GM23338 (cell line): ENCODE measurements at regions not wholly inside any gene's neighbourhood (a gene's known extent, or its start where the extent isn't known, plus 50 kb on each side); places are given as distances from the start of the nearest gene placed in this dataset.

ENCODE experiments used
- ATAC-seq: fragments of 200-7000 bp; cut with Tn5 transposase; 3 replicates; pipeline ENCODE4 v1.9.1; 2020
- DNase-seq: peaks from one replicate; pipeline ENCODE4 v3.0.0-alpha.2; 2015; ENCODE audit warnings: low spot score
- H2AFZ ChIP-seq: fragments of 200-600 bp; sonication (generic); 2 replicates; pipeline ENCODE4 v1.8.0; 2016; ENCODE audit warnings: antibody characterized with exemption, mild to moderate bottlenecking, moderate library complexity
- H3F3A ChIP-seq: fragments of 200-600 bp; sonication (generic); replicated peaks from 2 replicates; pipeline ENCODE4 v1.8.0; 2017; ENCODE audit warnings: antibody characterized with exemption, mixed run types, low read depth
- H3K27ac ChIP-seq: fragments of 200-600 bp; sonication (generic); 2 replicates; pipeline ENCODE4 v1.6.1; 2016; ENCODE audit warnings: low read depth
- H3K27me3 ChIP-seq: fragments of 200-600 bp; sonication (generic); 2 replicates; pipeline ENCODE4 v1.8.0; 2016; ENCODE audit warnings: mild to moderate bottlenecking, mixed run types, moderate library complexity; ENCODE audit not compliant: insufficient read depth
- H3K36me3 ChIP-seq: fragments of 200-600 bp; sonication (generic); 2 replicates; pipeline ENCODE4 v1.8.0; 2016; ENCODE audit warnings: mild to moderate bottlenecking; ENCODE audit not compliant: insufficient read depth
- H3K4me1 ChIP-seq: fragments of 200-600 bp; sonication (generic); 2 replicates; pipeline ENCODE4 v1.8.0; 2016; ENCODE audit warnings: mild to moderate bottlenecking, moderate library complexity; ENCODE audit not compliant: insufficient read depth
- H3K4me2 ChIP-seq: fragments of 200-600 bp; sonication (generic); 2 replicates; pipeline ENCODE4 v1.7.1; 2017; ENCODE audit warnings: mixed run types
- H3K4me3 ChIP-seq: fragments of 200-600 bp; sonication (generic); 2 replicates; pipeline ENCODE4 v1.6.1; 2016; ENCODE audit warnings: mixed run types
- H3K79me2 ChIP-seq: fragments of 200-600 bp; sonication (generic); replicated peaks from 2 replicates; pipeline ENCODE4 v1.8.0; 2017; ENCODE audit warnings: mild to moderate bottlenecking; ENCODE audit not compliant: insufficient read depth
- H3K9me2 ChIP-seq: fragments of 200-600 bp; sonication (generic); 2 replicates; pipeline ENCODE4 v1.8.0; 2017; ENCODE audit not compliant: insufficient read depth
- H4K20me1 ChIP-seq: fragments of 200-600 bp; sonication (generic); replicated peaks from 2 replicates; pipeline ENCODE4 v1.8.0; 2017; ENCODE audit warnings: mild to moderate bottlenecking; ENCODE audit not compliant: insufficient read depth
- H3K27ac Mint-ChIP-seq: 2 replicates; pipeline ENCODE4 v1.8.0; 2020; ENCODE audit warnings: inconsistent platforms, mild to moderate bottlenecking, moderate library complexity, mixed read lengths
- H3K27me3 Mint-ChIP-seq: 3 replicates; pipeline ENCODE4 v1.8.0; 2022; ENCODE audit warnings: low read depth, mild to moderate bottlenecking, moderate library complexity, mixed read lengths, inconsistent platforms; ENCODE audit not compliant: insufficient read depth, poor library complexity
- H3K36me3 Mint-ChIP-seq: 3 replicates; pipeline ENCODE4 v1.8.0; 2021; ENCODE audit warnings: low read depth, mild to moderate bottlenecking, inconsistent platforms, moderate library complexity, mixed read lengths
- H3K4me1 Mint-ChIP-seq: 3 replicates; pipeline ENCODE4 v1.8.0; 2020; ENCODE audit warnings: mild to moderate bottlenecking, inconsistent platforms, mixed read lengths
- H3K4me3 Mint-ChIP-seq: 3 replicates; pipeline ENCODE4 v1.8.0; 2021; ENCODE audit warnings: moderate library complexity, mild to moderate bottlenecking, inconsistent platforms, mixed read lengths
- H3K9me3 Mint-ChIP-seq: 3 replicates; pipeline ENCODE4 v1.8.0; 2020; ENCODE audit warnings: moderate library complexity, mild to moderate bottlenecking, inconsistent platforms, mixed read lengths
- CREB1 ChIP-seq: fragments of 250-450 bp; sonication (Bioruptor Pico); IDR thresholded peaks from 2 replicates; pipeline ENCODE4 v1.5.0; 2020; ENCODE audit warnings: low read depth, mild to moderate bottlenecking, moderate library complexity
- CTCF ChIP-seq, 2 experiments: fragments of 200-600 bp in 1 of 2; sonication (generic) in 1 of 2; conservative IDR thresholded peaks; 2 replicates each; pipeline versions ENCODE4 v1.5.1 to v1.6.1; 2016 to 2017; ENCODE audit warnings: antibody characterized with exemption in 2 of 2, low read depth in 2 of 2, mild to moderate bottlenecking in 2 of 2, moderate library complexity in 1 of 2
- EZH2 ChIP-seq: fragments of 200-600 bp; sonication (generic); IDR thresholded peaks from one replicate; pipeline ENCODE4 v1.8.0; 2017; ENCODE audit warnings: antibody characterized with exemption, mild to moderate bottlenecking, low read depth; ENCODE audit not compliant: unreplicated experiment
- EZH2phosphoT487 ChIP-seq: fragments of 200-600 bp; sonication (generic); IDR thresholded peaks from one replicate; pipeline ENCODE4 v1.8.1; 2018; ENCODE audit warnings: antibody characterized with exemption; ENCODE audit not compliant: unreplicated experiment
- JUNB ChIP-seq: IDR thresholded peaks from one replicate; pipeline ENCODE4 v1.6.1; 2016; ENCODE audit warnings: antibody characterized with exemption; ENCODE audit not compliant: unreplicated experiment
- NANOG ChIP-seq: IDR thresholded peaks from 2 replicates; pipeline ENCODE4 v1.6.1; 2016; ENCODE audit warnings: antibody characterized with exemption, borderline replicate concordance
- POLR2AphosphoS5 ChIP-seq: IDR thresholded peaks from 2 replicates; pipeline ENCODE4 v1.6.1; 2016; ENCODE audit warnings: antibody characterized with exemption, low read depth
- REST ChIP-seq: IDR thresholded peaks from one replicate; pipeline ENCODE4 v1.6.1; 2018; ENCODE audit warnings: antibody characterized with exemption; ENCODE audit not compliant: unreplicated experiment
- STAT1 ChIP-seq: IDR thresholded peaks from one replicate; pipeline ENCODE4 v1.6.1; 2016; ENCODE audit warnings: antibody characterized with exemption; ENCODE audit not compliant: unreplicated experiment
- ZNF114 ChIP-seq: fragments of 250-450 bp; sonication (Bioruptor Pico); IDR thresholded peaks from 2 replicates; pipeline ENCODE4 v1.5.0; 2020; ENCODE audit warnings: mild to moderate bottlenecking, moderate library complexity
- ZNF331 ChIP-seq: fragments of 250-450 bp; sonication (Bioruptor Pico); IDR thresholded peaks from 2 replicates; pipeline ENCODE4 v1.5.0; 2020; ENCODE audit warnings: low read depth, mild to moderate bottlenecking, moderate library complexity

GRCh38 chr10:33419311-33419710 is 84.8 kb upstream of the NRP1 start:
- Histone ChIP-seq H3K4me1 (no peaks in the 10 kb centered on the region), H4K20me1 (no peaks in the 10 kb centered on the region), H3K4me3 (no peak overlapping the region), H3K36me3 (no peaks in the 10 kb centered on the region), H3K4me2 (no peak overlapping the region), H3K27me3 (no peaks in the 10 kb centered on the region), H3K9me2 (no peaks in the 10 kb centered on the region; the same call in none of the 2 replicates), H3K79me2 (no peaks in the 10 kb centered on the region), H3F3A (no peaks in the 10 kb centered on the region), H2AFZ (no peak overlapping the region), H3K27ac (no peak overlapping the region)
- H3K4me1 Mint-ChIP-seq, result peaks cover 17% of the 10 kb centered on the region
- ATAC-seq, result no peak
- no peaks in the 10 kb centered on the region for H3K9me3 Mint-ChIP-seq
- no peak overlapping the region; the same call in 1 of the 2 replicates for H3K27ac Mint-ChIP-seq
- H3K27me3 Mint-ChIP-seq, result peaks cover 2% of the 10 kb centered on the region
- TF ChIP-seq ZNF114 (no peak), EZH2phosphoT487 (no peak), NANOG (no peak), STAT1 (no peak), CTCF (conservative IDR thresholded peaks at IDR 0.05; ENCODE audit: low read depth in 2 of 2) (no peak), JUNB (no peak), ZNF331 (CRISPR knock-in tag) (no peak), CREB1 (CRISPR knock-in tag) (no peak), REST (no peak), POLR2AphosphoS5 (no peak)
- DNase-seq, result no peak
- H3K36me3 Mint-ChIP-seq, result no peaks in the 10 kb centered on the region
- no peak overlapping the region for H3K4me3 Mint-ChIP-seq

GRCh38 chr10:33418301-33418700 is 83.8 kb upstream of the NRP1 start:
- H4K20me1 ChIP-seq, result no peaks in the 10 kb centered on the region
- H3K27me3 ChIP-seq, result no peaks in the 10 kb centered on the region
- no peak overlapping the region for H3K4me2 ChIP-seq
- no peaks in the 10 kb centered on the region for H3K79me2 ChIP-seq
- H3K27ac ChIP-seq, result no peak overlapping the region
- H3K36me3 ChIP-seq, result no peaks in the 10 kb centered on the region
- peak overlapping the region; percentile 52 for H2AFZ ChIP-seq
- DNase-seq (no peak), ATAC-seq (no peak)
- H3F3A ChIP-seq, result no peaks in the 10 kb centered on the region
- H3K4me1 Mint-ChIP-seq, result peaks cover 14% of the 10 kb centered on the region
- H3K36me3 Mint-ChIP-seq, result no peaks in the 10 kb centered on the region
- H3K9me2 ChIP-seq, result no peaks in the 10 kb centered on the region; the same call in 1 of the 2 replicates
- no peaks in the 10 kb centered on the region for H3K4me1 ChIP-seq
- H3K27ac Mint-ChIP-seq, result no peak overlapping the region
- H3K27me3 Mint-ChIP-seq, result peaks cover 2% of the 10 kb centered on the region
- H3K4me3 Mint-ChIP-seq, result no peak overlapping the region
- H3K4me3 ChIP-seq, result no peak overlapping the region
- H3K9me3 Mint-ChIP-seq, result no peaks in the 10 kb centered on the region
- TF ChIP-seq STAT1 (no peak), POLR2AphosphoS5 (no peak), JUNB (no peak), EZH2 (no peak), CTCF (conservative IDR thresholded peaks at IDR 0.05; ENCODE audit: low read depth in 2 of 2) (no peak)
